T-helper 1 cell treated with Interleukin-12 subunit alpha and Interleukin-12 subunit beta and Interleukin-4 antibody, amounts not matched to agents 30 μg/mL and 1 μg/mL, for 36 hours (primary cell): ENCODE measurements at regions not wholly inside any gene's neighbourhood (a gene's known extent, or its start where the extent isn't known, plus 50 kb on each side); places are given as distances from the start of the nearest gene placed in this dataset.
"Not testable (repeated sequence)": the region's sequence is repeated elsewhere in the genome, so short reads cannot be mapped to it uniquely, and the experiment has no call there.

Experiments
- H3K27ac Mint-ChIP-seq: one replicate; pipeline ENCODE4 v1.8.0; 2021; ENCODE audit warnings: mild to moderate bottlenecking, mixed read lengths
- H3K27me3 Mint-ChIP-seq: one replicate; pipeline ENCODE4 v1.8.0; 2021; ENCODE audit warnings: low read depth, mixed read lengths
- H3K36me3 Mint-ChIP-seq: one replicate; pipeline ENCODE4 v1.8.0; 2021; ENCODE audit warnings: low read depth, mixed read lengths
- H3K4me1 Mint-ChIP-seq: one replicate; pipeline ENCODE4 v1.8.0; 2021; ENCODE audit warnings: low read depth, mixed read lengths
- H3K4me3 Mint-ChIP-seq: one replicate; pipeline ENCODE4 v1.8.0; 2021; ENCODE audit warnings: mild to moderate bottlenecking, moderate library complexity, mixed read lengths
- H3K9me3 Mint-ChIP-seq: one replicate; pipeline ENCODE4 v1.8.0; 2021; ENCODE audit warnings: mixed read lengths

DNA sequence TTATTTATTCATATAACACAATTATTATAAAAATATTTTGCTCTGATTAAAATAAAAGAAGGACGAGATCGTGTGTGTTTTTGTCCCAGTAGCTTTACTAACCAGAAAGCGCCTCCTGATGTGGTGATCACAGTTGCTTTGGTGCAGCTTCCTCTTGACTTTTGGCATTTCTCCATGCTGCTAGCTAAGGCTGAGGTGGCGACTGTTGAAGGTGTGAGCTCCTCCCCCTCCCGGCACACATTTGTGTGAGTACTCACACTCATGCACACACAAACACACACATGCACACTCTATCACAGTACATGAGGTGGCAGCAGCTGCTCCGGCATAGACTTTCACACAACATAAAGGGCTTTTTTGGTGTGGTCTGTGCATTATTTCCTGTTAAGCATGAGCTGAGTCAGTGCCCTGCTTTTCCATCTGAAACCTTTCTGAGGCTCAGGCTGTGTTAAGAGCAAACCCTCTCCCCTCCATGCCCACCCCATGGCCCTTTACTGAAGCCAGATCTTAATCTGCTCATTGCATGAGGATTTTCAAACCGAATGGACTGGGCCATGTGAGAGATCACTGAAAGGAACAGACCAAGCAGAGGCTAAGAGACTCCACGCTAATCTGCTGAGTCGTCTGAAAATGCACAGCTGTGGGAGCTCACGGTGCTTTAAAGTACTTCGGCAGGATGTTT lies 53.3 kb downstream of the FOXD4L1 start:
- Mint-ChIP-seq H3K27ac (peak overlapping the region; percentile 83), H3K4me3 (peak overlapping the region; percentile 78)
- H3K36me3 Mint-ChIP-seq, H3K9me3 Mint-ChIP-seq, H3K4me1 Mint-ChIP-seq, H3K27me3 Mint-ChIP-seq: not testable (repeated sequence)

DNA sequence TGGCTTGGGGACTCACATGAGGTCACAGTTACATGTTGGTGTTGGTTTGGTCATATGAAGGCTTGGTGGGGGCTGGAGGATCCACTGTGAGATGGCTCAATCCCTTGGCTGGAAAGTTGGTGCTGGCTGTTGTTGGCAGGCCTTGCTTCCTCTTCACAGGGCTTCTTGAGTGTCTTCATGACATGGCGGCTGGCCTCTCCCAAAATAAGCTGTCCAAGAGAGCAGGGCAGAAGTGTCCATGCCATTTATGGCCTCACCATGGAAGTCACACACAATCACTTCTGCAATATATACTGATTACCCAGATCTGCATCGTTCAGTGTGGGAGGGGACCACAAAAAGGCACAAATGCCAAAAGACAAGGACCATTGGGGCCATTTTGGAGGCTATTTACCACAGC lies 61.4 kb downstream of the FOXD4L1 start:
- H3K36me3 Mint-ChIP-seq, H3K4me1 Mint-ChIP-seq, H3K27ac Mint-ChIP-seq, H3K9me3 Mint-ChIP-seq, H3K4me3 Mint-ChIP-seq: not testable (repeated sequence)
- H3K27me3 Mint-ChIP-seq, result peaks cover 21% of the 10 kb centered on the region

DNA sequence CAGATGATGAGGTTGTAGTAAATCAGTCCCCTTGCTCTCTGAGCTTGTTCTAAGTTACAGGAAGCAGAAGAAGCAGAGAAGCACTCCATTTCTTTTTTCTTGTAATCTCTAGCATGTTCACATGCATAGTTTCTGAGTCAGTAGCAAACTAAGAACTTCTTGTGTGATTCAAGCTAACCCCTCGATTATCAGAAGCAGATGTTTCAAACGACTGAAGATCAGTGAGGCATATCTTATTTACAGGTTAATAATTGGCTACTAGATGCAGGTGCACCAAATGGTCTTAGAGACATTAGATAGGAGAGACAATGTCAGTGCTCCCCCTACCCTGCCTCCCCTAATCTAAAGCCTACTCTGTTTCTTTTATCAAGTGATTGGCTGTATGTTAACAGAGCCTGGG lies 64.2 kb downstream of the FOXD4L1 start:
- not testable (repeated sequence) for H3K4me1 Mint-ChIP-seq, H3K36me3 Mint-ChIP-seq, H3K9me3 Mint-ChIP-seq, H3K4me3 Mint-ChIP-seq, H3K27me3 Mint-ChIP-seq, H3K27ac Mint-ChIP-seq

DNA sequence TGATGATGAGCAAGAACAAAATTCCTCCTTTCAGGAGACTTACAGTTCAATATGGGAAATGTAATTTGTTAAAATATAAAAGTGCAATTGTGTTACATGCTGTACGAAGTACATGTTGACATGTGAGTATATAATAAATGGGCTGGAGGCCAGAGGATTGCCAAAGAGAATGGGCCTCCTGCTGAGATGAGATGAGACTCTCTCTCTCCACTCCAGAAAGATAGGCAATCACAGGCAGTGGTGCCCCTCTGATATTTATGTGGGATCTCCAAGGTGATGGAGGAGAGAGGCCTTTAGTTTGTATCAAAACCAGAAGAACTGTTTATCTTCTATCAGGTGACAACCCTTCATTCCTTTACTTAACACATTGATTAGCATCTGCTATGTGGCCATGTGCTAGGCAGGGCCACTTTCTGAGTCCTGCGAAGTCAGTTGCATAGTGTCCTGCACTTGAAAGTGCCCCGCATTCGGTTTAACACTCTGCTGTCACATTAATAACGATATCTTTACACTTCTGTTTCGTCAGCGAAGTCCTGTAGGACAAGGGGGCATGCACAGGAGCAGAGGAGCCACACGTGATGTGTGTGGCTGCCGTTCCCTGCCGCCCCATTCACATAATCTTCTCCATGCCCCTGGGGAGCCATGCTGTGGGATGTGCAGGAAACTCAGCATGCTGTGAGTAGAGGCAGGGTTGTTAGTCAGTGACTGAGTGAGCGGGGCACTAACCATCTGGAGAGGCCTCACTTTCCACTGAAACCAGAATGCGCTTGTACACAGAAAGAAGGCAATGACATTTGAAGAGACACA lies 60.2 kb upstream of the RABL2A start:
- not testable (repeated sequence) for H3K27ac Mint-ChIP-seq, H3K36me3 Mint-ChIP-seq, H3K4me3 Mint-ChIP-seq, H3K9me3 Mint-ChIP-seq, H3K27me3 Mint-ChIP-seq, H3K4me1 Mint-ChIP-seq

DNA sequence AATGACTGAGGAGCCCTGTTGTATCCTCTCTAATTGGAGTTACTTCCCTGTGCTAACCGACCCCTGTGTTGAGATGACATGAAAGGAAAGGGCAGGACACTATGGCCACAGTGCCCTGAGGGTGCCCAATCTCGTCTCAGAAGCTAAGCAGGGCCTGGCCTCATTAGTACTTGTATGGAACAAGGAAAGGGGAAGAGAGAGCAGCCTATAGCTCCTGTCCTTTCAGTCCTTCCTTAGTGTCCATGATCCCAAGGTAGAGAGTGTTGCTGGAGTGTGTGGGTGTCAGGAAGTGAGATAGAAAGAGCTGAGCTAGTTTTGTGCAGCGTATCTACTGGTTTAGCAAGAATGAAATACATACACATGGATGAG lies 59.6 kb upstream of the RABL2A start:
- not testable (repeated sequence) for H3K27me3 Mint-ChIP-seq, H3K27ac Mint-ChIP-seq, H3K9me3 Mint-ChIP-seq, H3K36me3 Mint-ChIP-seq, H3K4me3 Mint-ChIP-seq, H3K4me1 Mint-ChIP-seq

DNA sequence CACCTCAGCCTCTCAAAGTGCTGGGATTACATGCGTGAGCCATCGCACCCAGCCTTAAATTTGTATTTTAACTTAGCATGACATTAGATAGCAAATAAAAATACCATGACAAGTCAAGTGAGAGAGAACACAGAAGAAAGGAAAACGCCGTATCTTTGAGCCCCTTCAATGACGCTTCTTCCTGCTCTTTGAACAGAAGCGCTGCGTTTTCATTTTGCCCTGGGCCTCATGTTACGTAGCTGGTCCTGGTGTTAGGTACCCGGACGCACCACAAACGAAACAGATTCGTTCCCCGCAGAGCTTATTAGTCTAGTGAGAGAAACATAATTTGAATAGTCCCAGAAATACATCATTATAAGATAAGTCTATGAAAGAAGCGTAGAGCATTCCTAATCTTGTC lies 58.8 kb upstream of the RABL2A start:
- not testable (repeated sequence) for H3K4me1 Mint-ChIP-seq, H3K9me3 Mint-ChIP-seq, H3K4me3 Mint-ChIP-seq, H3K36me3 Mint-ChIP-seq, H3K27me3 Mint-ChIP-seq, H3K27ac Mint-ChIP-seq

DNA sequence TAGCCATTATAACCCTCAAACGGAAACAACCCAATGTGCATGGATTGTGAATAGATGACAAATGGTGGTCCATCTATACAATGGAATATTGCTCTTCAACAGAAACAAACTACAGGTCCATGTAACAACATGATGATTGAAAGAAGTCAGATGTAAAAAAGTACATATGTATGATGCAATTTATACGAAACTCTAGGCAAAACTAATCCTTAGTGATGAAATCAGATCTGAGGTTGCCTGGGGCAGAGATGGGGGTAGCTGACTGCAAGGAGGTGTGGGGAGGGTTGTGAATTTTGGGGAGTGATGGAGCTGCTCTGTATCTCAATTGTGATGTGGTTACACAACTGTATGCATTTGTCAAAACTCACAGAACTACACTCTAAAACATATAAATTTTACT lies 57.0 kb upstream of the RABL2A start:
- H3K9me3 Mint-ChIP-seq, H3K4me3 Mint-ChIP-seq, H3K4me1 Mint-ChIP-seq, H3K27ac Mint-ChIP-seq, H3K27me3 Mint-ChIP-seq, H3K36me3 Mint-ChIP-seq: not testable (repeated sequence)

DNA sequence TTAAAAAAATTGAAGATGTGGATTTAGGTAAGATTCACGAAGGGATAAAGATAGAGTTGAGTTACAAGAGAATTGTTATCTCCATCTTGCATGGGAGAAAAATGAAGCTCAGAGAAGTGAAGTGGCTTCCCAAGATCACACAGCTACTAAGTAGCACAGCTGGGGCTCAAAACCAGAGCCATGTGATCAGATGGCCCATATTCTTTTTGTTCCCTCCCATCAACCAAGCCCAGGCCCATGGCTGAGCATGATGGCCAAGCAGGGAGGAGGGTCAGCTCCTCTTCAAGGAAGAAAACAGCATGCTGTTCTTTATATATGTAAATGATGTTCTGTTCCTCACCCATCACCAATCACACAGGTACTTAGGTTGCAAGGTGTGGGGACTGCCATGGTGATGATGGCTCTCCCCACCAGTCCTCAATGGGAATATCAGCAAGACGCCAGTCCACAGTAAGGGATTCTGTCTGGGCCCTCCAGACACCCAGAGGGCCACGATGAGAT lies 56.5 kb upstream of the RABL2A start:
- not testable (repeated sequence) for H3K36me3 Mint-ChIP-seq, H3K27ac Mint-ChIP-seq, H3K27me3 Mint-ChIP-seq, H3K9me3 Mint-ChIP-seq, H3K4me3 Mint-ChIP-seq, H3K4me1 Mint-ChIP-seq

DNA sequence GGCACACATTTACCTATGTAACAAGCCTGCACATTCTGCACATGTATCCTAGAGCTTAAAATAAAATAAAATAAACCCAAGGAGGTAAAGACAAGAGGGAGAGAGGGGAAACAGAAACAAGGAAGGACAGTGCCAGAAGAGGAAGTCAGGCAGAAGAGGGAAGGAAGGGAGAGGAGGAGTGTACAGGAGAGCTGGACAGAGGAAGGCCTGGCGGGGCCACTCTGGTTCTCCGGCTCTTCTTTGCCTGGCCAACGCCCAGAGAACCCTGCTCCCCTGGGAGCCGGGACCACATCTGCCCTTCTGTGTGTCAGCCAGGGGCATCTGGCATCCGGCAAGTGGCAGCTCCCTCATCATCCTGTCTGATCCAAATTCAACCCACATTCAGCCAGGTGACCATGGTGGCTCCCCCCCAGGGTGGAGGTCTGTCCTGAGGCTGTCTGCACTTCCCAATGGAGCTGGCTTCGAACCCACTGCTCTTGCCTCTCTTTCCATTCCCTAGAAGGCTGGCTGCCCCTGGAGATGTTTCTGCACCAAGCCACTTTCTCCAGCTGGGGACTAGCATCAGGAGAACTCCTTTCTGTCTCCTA lies 55.5 kb upstream of the RABL2A start:
- H3K36me3 Mint-ChIP-seq, H3K27me3 Mint-ChIP-seq, H3K27ac Mint-ChIP-seq, H3K4me3 Mint-ChIP-seq, H3K9me3 Mint-ChIP-seq, H3K4me1 Mint-ChIP-seq: not testable (repeated sequence)

DNA sequence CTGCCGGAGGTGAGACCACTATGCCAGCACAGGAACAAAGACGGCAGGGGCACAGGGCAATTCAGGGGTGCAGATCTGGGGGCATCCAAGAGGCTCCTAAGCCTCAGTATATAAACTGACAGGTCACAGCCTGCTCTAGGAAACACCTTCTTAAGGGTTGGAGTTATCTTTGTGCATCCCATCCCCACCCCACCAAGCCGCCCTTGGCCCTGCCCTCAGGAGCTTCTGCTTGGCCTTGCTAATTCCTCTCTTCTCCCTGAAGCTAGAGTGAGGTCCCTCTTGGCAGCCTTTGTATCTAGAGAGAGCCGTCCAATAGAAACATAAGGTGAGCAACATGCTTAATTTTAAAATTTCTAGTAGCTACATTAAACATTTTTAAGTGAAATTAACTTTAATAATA lies 51.3 kb upstream of the RABL2A start:
- not testable (repeated sequence) for H3K36me3 Mint-ChIP-seq, H3K9me3 Mint-ChIP-seq, H3K4me3 Mint-ChIP-seq, H3K27me3 Mint-ChIP-seq, H3K27ac Mint-ChIP-seq, H3K4me1 Mint-ChIP-seq

DNA sequence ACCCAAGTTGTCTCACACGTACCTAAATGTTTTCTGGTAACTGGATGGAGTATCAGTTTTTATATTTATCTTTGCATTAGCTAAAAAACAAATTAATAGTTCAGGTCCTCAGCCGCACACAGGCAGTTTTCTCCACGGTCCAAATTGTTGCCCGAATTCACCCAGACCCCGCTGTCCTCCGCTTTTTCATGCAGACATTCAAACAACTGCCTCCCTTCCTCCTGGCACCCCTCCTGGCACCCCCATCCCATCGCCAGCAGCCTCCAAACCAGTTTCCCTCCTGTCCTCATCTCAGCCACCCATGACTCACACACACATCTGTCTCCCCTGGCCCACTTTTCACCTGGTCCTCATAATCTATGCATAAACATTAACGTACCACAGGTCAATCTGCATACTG lies 50.7 kb upstream of the RABL2A start:
- H3K4me1 Mint-ChIP-seq, H3K9me3 Mint-ChIP-seq, H3K27me3 Mint-ChIP-seq, H3K36me3 Mint-ChIP-seq, H3K4me3 Mint-ChIP-seq, H3K27ac Mint-ChIP-seq: not testable (repeated sequence)
